ENCODE measurements at regions not wholly inside any gene's neighbourhood (a gene's known extent, or its start where the extent isn't known, plus 50 kb on each side); places are given as distances from the start of the nearest gene placed in this dataset.
"Not testable (repeated sequence)": the region's sequence is repeated elsewhere in the genome, so short reads cannot be mapped to it uniquely, and the experiment has no call there.

GRCh38 chr14:22303589-22304195 lies 285.3 kb downstream of the DAD1 start:
- H3K4me3 ChIP-seq = no peak overlapping the region
- no peaks in the 10 kb centered on the region for H3K4me1 ChIP-seq
- no peaks in the 10 kb centered on the region for H4K20me1 ChIP-seq
- no peaks in the 10 kb centered on the region for H3K36me3 ChIP-seq
- H3K9ac ChIP-seq = no peak overlapping the region
- no peak overlapping the region for H3K4me2 ChIP-seq
- no peak overlapping the region for H3K27ac ChIP-seq
- H3K9me3 ChIP-seq = no peaks in the 10 kb centered on the region
- H3K27me3 ChIP-seq = no peaks in the 10 kb centered on the region
- TF ChIP-seq Cebpa-rat (IDR thresholded peaks at IDR 0.05) = no peak

DNA sequence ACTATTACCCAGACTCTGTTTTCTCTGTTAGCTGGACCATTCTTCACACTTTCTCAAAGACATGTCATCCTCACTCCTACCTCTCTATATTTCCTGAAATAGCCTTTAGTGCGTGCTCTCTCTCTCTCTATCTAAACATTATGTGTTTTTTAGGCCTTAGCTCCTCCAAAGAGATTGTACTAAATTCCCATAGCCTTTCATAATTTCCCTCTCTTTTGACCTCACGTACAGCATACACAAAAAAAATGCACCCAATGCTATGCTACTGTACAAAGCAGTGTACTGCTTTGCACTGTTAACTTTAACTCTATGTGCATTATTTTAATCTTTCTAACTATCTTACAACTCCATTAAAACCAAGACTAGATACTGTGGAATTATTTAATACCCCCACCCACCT lies 288.4 kb downstream of the DAD1 start:
- no peak overlapping the region for H3K4me3 ChIP-seq
- H3K27ac ChIP-seq = no peak overlapping the region
- H3K4me1 ChIP-seq = no peaks in the 10 kb centered on the region
- no peaks in the 10 kb centered on the region for H4K20me1 ChIP-seq
- H3K27me3 ChIP-seq = no peaks in the 10 kb centered on the region
- no peaks in the 10 kb centered on the region for H3K9me3 ChIP-seq
- H3K36me3 ChIP-seq = no peaks in the 10 kb centered on the region
- H3K9ac ChIP-seq = no peak overlapping the region
- no peak overlapping the region for H3K4me2 ChIP-seq
- TF ChIP-seq Cebpa-rat (IDR thresholded peaks at IDR 0.05) = no peak

- no peak overlapping the region for H3K27ac ChIP-seq
- no peaks in the 10 kb centered on the region for H4K20me1 ChIP-seq
- H3K4me3 ChIP-seq = no peak overlapping the region
- TF ChIP-seq Cebpa-rat (IDR thresholded peaks at IDR 0.05) = no peak
- H3K4me1 ChIP-seq = no peaks in the 10 kb centered on the region
- H3K9ac ChIP-seq = no peak overlapping the region
- H3K4me2 ChIP-seq = no peak overlapping the region
- no peaks in the 10 kb centered on the region for H3K36me3 ChIP-seq
- H3K27me3 ChIP-seq = no peaks in the 10 kb centered on the region
- H3K9me3 ChIP-seq = no peaks in the 10 kb centered on the region
These were observed 291.6 kb downstream of the DAD1 start for GRCh38 chr14:22297376-22297775.

DNA sequence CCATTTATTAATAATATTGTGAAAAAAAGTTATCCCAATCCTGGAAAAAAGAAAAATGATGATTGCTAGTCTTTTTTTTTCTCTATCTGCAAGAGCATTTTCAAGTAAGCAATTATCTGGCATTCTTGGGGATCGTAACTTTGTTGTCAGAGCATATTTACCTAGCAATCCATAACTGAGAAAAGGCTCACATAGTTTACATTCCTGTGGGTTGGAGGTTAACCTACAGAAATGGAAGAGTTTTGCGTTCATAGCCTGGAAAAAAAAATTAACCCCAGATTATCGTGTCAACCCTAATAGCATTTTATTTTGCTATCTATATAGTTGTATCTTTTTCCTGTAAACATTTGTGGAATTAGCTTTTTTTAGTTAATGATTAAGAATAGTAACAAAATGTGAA lies 292.3 kb downstream of the DAD1 start:
- H4K20me1 ChIP-seq = no peaks in the 10 kb centered on the region
- TF ChIP-seq Cebpa-rat (IDR thresholded peaks at IDR 0.05) = no peak
- H3K4me3 ChIP-seq = no peak overlapping the region
- no peaks in the 10 kb centered on the region for H3K9me3 ChIP-seq
- H3K9ac ChIP-seq = no peak overlapping the region
- H3K4me2 ChIP-seq = no peak overlapping the region
- no peaks in the 10 kb centered on the region for H3K27me3 ChIP-seq
- H3K27ac ChIP-seq = no peak overlapping the region
- no peaks in the 10 kb centered on the region for H3K4me1 ChIP-seq
- no peaks in the 10 kb centered on the region for H3K36me3 ChIP-seq

GRCh38 chr14:22296088-22296487 lies 292.9 kb downstream of the DAD1 start:
- TF ChIP-seq Cebpa-rat (IDR thresholded peaks at IDR 0.05) = no peak
- no peak overlapping the region for H3K27ac ChIP-seq
- H3K9ac ChIP-seq = no peak overlapping the region
- H3K9me3 ChIP-seq = no peaks in the 10 kb centered on the region
- H3K4me1 ChIP-seq = no peaks in the 10 kb centered on the region
- H3K36me3 ChIP-seq = no peaks in the 10 kb centered on the region
- H3K4me3 ChIP-seq = no peak overlapping the region
- no peaks in the 10 kb centered on the region for H4K20me1 ChIP-seq
- no peak overlapping the region for H3K4me2 ChIP-seq
- H3K27me3 ChIP-seq = no peaks in the 10 kb centered on the region

DNA sequence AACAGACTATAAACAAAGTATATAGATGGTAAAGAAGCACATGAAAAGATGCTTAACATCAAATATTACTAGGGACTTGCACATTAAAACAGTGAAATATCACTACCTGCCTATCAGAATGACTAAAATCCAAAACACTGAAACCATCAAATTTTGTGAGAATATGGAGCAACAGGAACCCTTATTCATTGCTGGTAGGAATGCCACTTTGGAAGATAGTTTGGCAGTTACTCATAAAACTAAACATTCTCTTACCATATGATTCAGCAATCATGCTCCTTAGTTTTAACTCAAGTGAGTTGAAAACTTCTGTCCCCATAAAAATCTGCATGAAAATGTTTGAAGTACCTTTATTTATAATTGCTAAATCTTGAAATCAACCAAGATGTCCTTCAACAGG lies 297.6 kb downstream of the DAD1 start:
- Histone ChIP-seq H3K27me3 (no peaks in the 10 kb centered on the region), H4K20me1 (no peaks in the 10 kb centered on the region), H3K9me3 (no peaks in the 10 kb centered on the region), H3K27ac (no peak overlapping the region), H3K9ac (no peak overlapping the region), H3K4me2 (no peak overlapping the region), H3K4me1 (no peaks in the 10 kb centered on the region), H3K36me3 (no peaks in the 10 kb centered on the region), H3K4me3 (no peak overlapping the region)
- no peak for TF ChIP-seq Cebpa-rat (IDR thresholded peaks at IDR 0.05)

DNA sequence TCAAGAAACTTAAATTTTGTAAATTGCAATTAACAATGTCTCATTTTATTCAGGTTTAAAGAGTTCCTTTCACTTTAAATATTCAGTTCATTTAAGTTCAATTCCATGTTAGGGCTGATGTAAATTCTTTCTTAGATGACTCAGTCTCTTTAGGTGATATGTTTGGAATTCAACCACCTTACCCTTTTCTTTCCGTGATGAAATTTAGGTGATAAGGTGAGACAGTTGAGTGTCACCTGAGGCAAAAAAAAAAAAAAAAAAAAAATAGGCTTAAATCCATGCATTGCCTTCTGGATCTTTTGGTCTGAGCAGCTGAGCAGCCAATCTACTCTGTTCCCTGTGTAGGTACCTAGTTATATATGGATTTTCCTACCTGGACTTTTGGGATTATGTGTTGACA lies 299.5 kb downstream of the DAD1 start:
- H3K27me3 ChIP-seq = no peaks in the 10 kb centered on the region
- H3K4me3 ChIP-seq = no peak overlapping the region
- no peak overlapping the region for H3K9ac ChIP-seq
- H3K4me1 ChIP-seq = no peaks in the 10 kb centered on the region
- no peaks in the 10 kb centered on the region for H3K9me3 ChIP-seq
- H3K36me3 ChIP-seq = no peaks in the 10 kb centered on the region
- no peaks in the 10 kb centered on the region for H4K20me1 ChIP-seq
- no peak for TF ChIP-seq Cebpa-rat (IDR thresholded peaks at IDR 0.05)
- H3K27ac ChIP-seq = no peak overlapping the region
- H3K4me2 ChIP-seq = no peak overlapping the region

DNA sequence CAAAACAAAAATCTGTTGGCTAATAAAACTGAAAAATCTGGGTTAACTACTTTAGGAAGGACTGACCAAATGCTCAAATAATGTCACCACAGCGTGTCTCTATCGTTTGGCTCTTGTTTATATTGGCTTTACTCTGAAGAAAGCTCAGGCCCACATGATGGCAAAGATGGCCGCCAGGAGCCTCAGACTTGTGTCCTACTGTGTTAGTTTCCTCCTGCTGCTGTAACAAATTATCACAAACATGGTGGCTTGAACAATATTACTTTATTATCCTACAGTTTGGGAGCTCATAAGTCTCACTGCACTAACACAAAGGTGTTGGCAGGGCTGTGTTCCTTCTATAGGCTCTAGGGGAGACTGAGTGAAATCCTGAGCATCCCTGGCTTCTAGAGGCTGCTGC lies 303.0 kb downstream of the DAD1 start:
- H3K27me3 ChIP-seq = no peaks in the 10 kb centered on the region
- H4K20me1 ChIP-seq = no peaks in the 10 kb centered on the region
- no peak overlapping the region for H3K4me2 ChIP-seq
- H3K9ac ChIP-seq = no peak overlapping the region
- no peaks in the 10 kb centered on the region for H3K36me3 ChIP-seq
- H3K4me1 ChIP-seq = no peaks in the 10 kb centered on the region
- no peak overlapping the region for H3K4me3 ChIP-seq
- TF ChIP-seq Cebpa-rat (IDR thresholded peaks at IDR 0.05) = no peak
- H3K27ac ChIP-seq = no peak overlapping the region
- no peaks in the 10 kb centered on the region for H3K9me3 ChIP-seq

- H3K36me3 ChIP-seq = no peaks in the 10 kb centered on the region
- H3K9ac ChIP-seq = no peak overlapping the region
- no peaks in the 10 kb centered on the region for H4K20me1 ChIP-seq
- no peak overlapping the region for H3K4me2 ChIP-seq
- no peak overlapping the region for H3K27ac ChIP-seq
- no peak for TF ChIP-seq Cebpa-rat (IDR thresholded peaks at IDR 0.05)
- no peaks in the 10 kb centered on the region for H3K4me1 ChIP-seq
- H3K9me3 ChIP-seq = no peaks in the 10 kb centered on the region
- H3K4me3 ChIP-seq = no peak overlapping the region
- H3K27me3 ChIP-seq = no peaks in the 10 kb centered on the region
These were observed 306.1 kb downstream of the DAD1 start for GRCh38 chr14:22282949-22283348.

DNA sequence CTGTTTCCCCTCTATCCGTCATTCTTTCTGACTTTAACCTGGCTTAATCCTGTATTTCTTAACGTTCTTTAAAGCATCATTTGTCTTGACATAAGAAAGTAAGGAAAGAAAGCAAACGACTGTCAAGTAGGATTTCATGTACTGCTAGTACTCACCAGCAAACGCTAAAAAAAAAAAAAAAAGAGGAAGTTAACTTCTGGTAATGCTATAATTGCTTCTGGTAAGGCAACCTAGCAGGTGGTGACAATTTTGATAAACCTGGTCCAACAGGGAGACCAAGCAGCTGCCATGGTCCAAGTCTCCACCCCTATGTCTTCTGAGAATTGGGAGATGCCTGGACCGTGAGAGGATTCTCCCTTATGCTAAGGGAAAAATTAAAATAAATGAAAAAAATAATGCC lies 306.6 kb downstream of the DAD1 start:
- Histone ChIP-seq H3K36me3 (no peaks in the 10 kb centered on the region), H3K4me1 (no peaks in the 10 kb centered on the region), H3K4me3 (no peak overlapping the region), H3K4me2 (no peak overlapping the region), H3K27me3 (no peaks in the 10 kb centered on the region), H3K9me3 (no peaks in the 10 kb centered on the region), H3K27ac (no peak overlapping the region), H4K20me1 (no peaks in the 10 kb centered on the region), H3K9ac (no peak overlapping the region)
- TF ChIP-seq Cebpa-rat (IDR thresholded peaks at IDR 0.05) = no peak

GRCh38 chr14:22281447-22281874 lies 307.6 kb downstream of the DAD1 start:
- not testable (repeated sequence) for H3K36me3 ChIP-seq, H3K4me3 ChIP-seq, H3K27me3 ChIP-seq, H3K4me1 ChIP-seq, H3K9me3 ChIP-seq, H3K9ac ChIP-seq, H3K27ac ChIP-seq, H3K4me2 ChIP-seq, H4K20me1 ChIP-seq

Data from BLaER1 (cell line).